ENCODE measurements at regions not wholly inside any gene's neighbourhood (a gene's known extent, or its start where the extent isn't known, plus 50 kb on each side); places are given as distances from the start of the nearest gene placed in this dataset.

DNA sequence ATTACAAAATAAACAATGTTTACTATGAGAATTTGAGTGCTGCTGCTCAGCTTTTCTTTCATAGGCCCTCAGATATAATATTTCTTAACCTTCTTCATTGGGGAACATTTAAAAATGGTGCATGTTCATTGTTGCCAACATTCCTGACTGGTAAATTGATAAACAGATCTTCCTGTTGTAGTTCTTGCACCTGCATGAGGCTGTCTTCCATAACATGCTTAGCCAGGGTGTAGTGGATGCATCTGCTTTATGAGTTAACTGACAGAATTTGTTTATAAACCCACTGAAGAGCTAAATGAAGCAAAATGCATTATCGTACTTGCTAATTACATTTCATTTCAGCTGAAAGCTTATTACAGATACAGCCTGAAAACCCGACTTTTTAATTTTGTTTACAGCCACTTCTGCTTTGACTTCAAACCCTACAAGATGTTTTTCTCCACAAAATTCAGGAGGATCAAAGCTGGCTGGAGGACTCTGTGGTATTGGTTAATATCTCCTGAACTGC is 177.2 kb downstream of the SEM1 start:
- H3K4me1 Mint-ChIP-seq: no peaks in the 10 kb centered on the region
- no peak overlapping the region for H2AK5ac ChIP-seq (ENCODE audit: insufficient read length, low read length)
- no peaks in the 10 kb centered on the region for H3K36me3 Mint-ChIP-seq (ENCODE audit: insufficient read depth in 1 of 3, low read depth in 3 of 3)
- H3K9me3 ChIP-seq (ENCODE audit: control insufficient read depth, low read depth, low read length): no peaks in the 10 kb centered on the region
- no peak overlapping the region for H3K18ac ChIP-seq (ENCODE audit: insufficient read length, low read depth, low read length)
- H2BK5ac ChIP-seq (ENCODE audit: insufficient read length, low read length): no peak overlapping the region
- H2BK15ac ChIP-seq (ENCODE audit: low read depth, low read length): no peak overlapping the region
- H2BK120ac ChIP-seq (ENCODE audit: low read depth, low read length, poor library complexity, severe bottlenecking): no peak overlapping the region
- H2BK20ac ChIP-seq (ENCODE audit: low read depth, low read length, poor library complexity, severe bottlenecking): no peak overlapping the region
- H4K8ac ChIP-seq (replicated peaks; ENCODE audit: insufficient read length, low read depth, low read length): no peak overlapping the region
- no peak overlapping the region for H3K4me3 Mint-ChIP-seq
- TF ChIP-seq CTCF (conservative IDR thresholded peaks at IDR 0.05): no peak
- H3K23me2 ChIP-seq (ENCODE audit: insufficient read length, low read depth, low read length, poor library complexity, severe bottlenecking): no peaks in the 10 kb centered on the region
- H3K4ac ChIP-seq (ENCODE audit: low read depth, low read length): no peak overlapping the region
- no peak overlapping the region for H3K56ac ChIP-seq (ENCODE audit: insufficient read length, low read depth, low read length)
- H3T11ph ChIP-seq (ENCODE audit: low read length): no peak overlapping the region
- no peaks in the 10 kb centered on the region for H3K27me3 ChIP-seq (ENCODE audit: insufficient read depth, low read length)
- H4K5ac ChIP-seq (ENCODE audit: insufficient read length, low read depth, low read length): no peak overlapping the region
- H4K20me1 ChIP-seq (ENCODE audit: control insufficient read depth, insufficient read depth, insufficient read length): no peaks in the 10 kb centered on the region
- H4K91ac ChIP-seq (ENCODE audit: insufficient read length, low read depth, low read length): no peak overlapping the region
- no peak overlapping the region for H3K14ac ChIP-seq (ENCODE audit: insufficient read depth, low read length)
- no peaks in the 10 kb centered on the region for H3K79me1 ChIP-seq (ENCODE audit: insufficient read depth, low read depth, low read length, poor library complexity, severe bottlenecking)
- no peak overlapping the region for H3K4me2 ChIP-seq (ENCODE audit: insufficient read depth, insufficient read length, low read length)
- H3K4me1 ChIP-seq (ENCODE audit: insufficient read depth, low read length): no peaks in the 10 kb centered on the region
- no peaks in the 10 kb centered on the region for H3K79me2 ChIP-seq (ENCODE audit: insufficient read depth, low read length)
- H3K27ac Mint-ChIP-seq: no peak overlapping the region
- no peaks in the 10 kb centered on the region; the same call in 1 of the 2 replicates for H3K27me3 Mint-ChIP-seq (ENCODE audit: low read depth)
- H3K9ac ChIP-seq (ENCODE audit: extremely low read depth, insufficient read length, low read length): no peak overlapping the region
- H3K9me3 Mint-ChIP-seq: no peaks in the 10 kb centered on the region
- no peak for DNase-seq
- no peak overlapping the region for H2AFZ ChIP-seq (ENCODE audit: low read length)
- no peak overlapping the region for H3K27ac ChIP-seq (ENCODE audit: insufficient read length, low read depth, low read length)
- H3K23ac ChIP-seq (ENCODE audit: insufficient read length, low read depth, low read length): no peak overlapping the region
- H2BK12ac ChIP-seq (ENCODE audit: insufficient read length, low read depth, low read length): no peak overlapping the region
- no CpG with 5 or more reads among the region's 2 CpGs for WGBS (ENCODE audit: extremely low coverage, insufficient read length, low lambda C conversion rate)
